MM.1S (cell line): ENCODE measurements at regions not wholly inside any gene's neighbourhood (a gene's known extent, or its start where the extent isn't known, plus 50 kb on each side); places are given as distances from the start of the nearest gene placed in this dataset.
"Not testable (repeated sequence)": the region's sequence is repeated elsewhere in the genome, so short reads cannot be mapped to it uniquely, and the experiment has no call there.

Experiments used
- DNase-seq: peaks from one replicate; pipeline ENCODE4 v3.0.0-alpha.2; 2015
- H2AFZ ChIP-seq: fragments of 300-600 bp; sonication (generic); 2 replicates; pipeline ENCODE4 v1.6.0; 2016; ENCODE audit warnings: antibody characterized with exemption, low read length
- H3F3A ChIP-seq: fragments of 300-600 bp; sonication (generic); 2 replicates; pipeline ENCODE4 v1.6.1; 2016; ENCODE audit warnings: mild to moderate bottlenecking, antibody characterized with exemption, low read length, moderate library complexity, mixed read lengths; ENCODE audit not compliant: insufficient read depth
- H3K27ac ChIP-seq: fragments of 300-600 bp; sonication (generic); 2 replicates; pipeline ENCODE4 v1.5.1; 2016; ENCODE audit warnings: mild to moderate bottlenecking, low read length
- H3K27me3 ChIP-seq: fragments of 300-600 bp; sonication (generic); replicated peaks from 2 replicates; pipeline ENCODE4 v1.6.0; 2016; ENCODE audit warnings: low read length; ENCODE audit not compliant: insufficient read depth
- H3K36me3 ChIP-seq: fragments of 300-600 bp; sonication (generic); replicated peaks from 2 replicates; pipeline ENCODE4 v1.6.1; 2016; ENCODE audit warnings: mild to moderate bottlenecking, low read length, mixed read lengths; ENCODE audit not compliant: insufficient read depth
- H3K4me1 ChIP-seq: fragments of 300-600 bp; sonication (generic); 2 replicates; pipeline ENCODE4 v1.6.1; 2016; ENCODE audit warnings: low read length, mixed read lengths
- H3K4me2 ChIP-seq: fragments of 300-600 bp; sonication (generic); 2 replicates; pipeline ENCODE4 v1.6.0; 2016; ENCODE audit warnings: low read depth, low read length
- H3K4me3 ChIP-seq: fragments of 300-600 bp; sonication (generic); 2 replicates; pipeline ENCODE4 v1.5.1; 2016; ENCODE audit warnings: low read length, mixed read lengths
- H3K79me2 ChIP-seq: fragments of 300-600 bp; sonication (generic); 2 replicates; pipeline ENCODE4 v1.6.1; 2016; ENCODE audit warnings: mixed run types, low read length, mixed read lengths
- H3K9ac ChIP-seq: fragments of 300-600 bp; sonication (generic); 2 replicates; pipeline ENCODE4 v1.6.1; 2016; ENCODE audit warnings: low read length, mixed read lengths
- H3K9me2 ChIP-seq: fragments of 300-600 bp; sonication (generic); replicated peaks from 2 replicates; pipeline ENCODE4 v1.6.1; 2016; ENCODE audit warnings: mild to moderate bottlenecking, low read length, mixed read lengths; ENCODE audit not compliant: insufficient read depth
- H3K9me3 ChIP-seq: fragments of 300-600 bp; sonication (generic); replicated peaks from 2 replicates; pipeline ENCODE4 v1.6.1; 2016; ENCODE audit warnings: mild to moderate bottlenecking, low read length, mixed read lengths; ENCODE audit not compliant: insufficient read depth
- H4K20me1 ChIP-seq: fragments of 300-600 bp; sonication (generic); 2 replicates; pipeline ENCODE4 v1.6.1; 2016; ENCODE audit warnings: mild to moderate bottlenecking, low read length, moderate library complexity, mixed read lengths; ENCODE audit not compliant: insufficient read depth
- CTCF ChIP-seq: fragments of 300-600 bp; sonication (generic); IDR thresholded peaks from 2 replicates; pipeline ENCODE4 v1.5.1; 2016; ENCODE audit warnings: antibody characterized with exemption, low read length, mixed read lengths
- EZH2 ChIP-seq: fragments of 300-600 bp; sonication (generic); optimal IDR thresholded peaks from 2 replicates; pipeline ENCODE3; 2017; ENCODE audit warnings: low read depth, mild to moderate bottlenecking, antibody characterized with exemption, low read length, mixed read lengths
- EZH2phosphoT487 ChIP-seq: fragments of 300-600 bp; sonication (generic); IDR thresholded peaks from 2 replicates; pipeline ENCODE4 v1.6.1; 2018; ENCODE audit warnings: antibody characterized with exemption, low read length

- Histone ChIP-seq H3K79me2 (no peaks in the 10 kb centered on the region), H2AFZ (no peak overlapping the region), H3K9me2 (no peaks in the 10 kb centered on the region), H3K36me3 (no peaks in the 10 kb centered on the region), H3K27ac (no peak overlapping the region), H3K9ac (no peak overlapping the region), H3F3A (no peaks in the 10 kb centered on the region), H3K9me3 (no peaks in the 10 kb centered on the region), H4K20me1 (no peaks in the 10 kb centered on the region), H3K27me3 (no peaks in the 10 kb centered on the region), H3K4me1 (no peaks in the 10 kb centered on the region), H3K4me3 (no peak overlapping the region), H3K4me2 (no peak overlapping the region)
- TF ChIP-seq CTCF: no peak
- no peak for TF ChIP-seq EZH2
- no peak for TF ChIP-seq EZH2phosphoT487
- no peak for DNase-seq
Observed at GRCh38 chr11:116033931-116034553, 529.8 kb upstream of the CADM1 start.

GRCh38 chr11:116030697-116031331 is 526.6 kb upstream of the CADM1 start:
- Histone ChIP-seq H3K36me3 (no peaks in the 10 kb centered on the region), H2AFZ (no peak overlapping the region), H3K4me3 (no peak overlapping the region), H3K27me3 (no peaks in the 10 kb centered on the region), H4K20me1 (no peaks in the 10 kb centered on the region), H3K4me1 (no peaks in the 10 kb centered on the region), H3F3A (no peaks in the 10 kb centered on the region), H3K9ac (no peak overlapping the region), H3K4me2 (no peak overlapping the region), H3K27ac (no peak overlapping the region), H3K79me2 (no peaks in the 10 kb centered on the region), H3K9me3 (no peaks in the 10 kb centered on the region), H3K9me2 (no peaks in the 10 kb centered on the region)
- TF ChIP-seq EZH2: no peak
- no peak for TF ChIP-seq CTCF
- TF ChIP-seq EZH2phosphoT487: no peak
- no peak for DNase-seq

- not testable (repeated sequence) for H2AFZ ChIP-seq, H3K4me3 ChIP-seq, H3K4me2 ChIP-seq, H3K9me3 ChIP-seq, H3K9ac ChIP-seq, H3F3A ChIP-seq, H3K79me2 ChIP-seq, H3K36me3 ChIP-seq, H3K27me3 ChIP-seq, H4K20me1 ChIP-seq, DNase-seq, H3K4me1 ChIP-seq, H3K9me2 ChIP-seq, H3K27ac ChIP-seq
Observed at GRCh38 chr11:116028506-116028905, 524.3 kb upstream of the CADM1 start.

GRCh38 chr11:115999437-115999836 is 495.2 kb upstream of the CADM1 start:
- Histone ChIP-seq H3K36me3 (no peaks in the 10 kb centered on the region), H3K79me2 (no peaks in the 10 kb centered on the region), H4K20me1 (no peaks in the 10 kb centered on the region), H3K9me2 (no peaks in the 10 kb centered on the region), H3K9me3 (no peaks in the 10 kb centered on the region), H3K4me2 (no peak overlapping the region), H3K4me3 (no peak overlapping the region), H3K9ac (no peak overlapping the region), H3F3A (peaks cover 12% of the 10 kb centered on the region), H3K27ac (no peak overlapping the region), H3K27me3 (no peaks in the 10 kb centered on the region), H3K4me1 (peaks cover 21% of the 10 kb centered on the region), H2AFZ (no peak overlapping the region)
- TF ChIP-seq EZH2phosphoT487 (no peak), CTCF (no peak), EZH2 (no peak)
- no peak for DNase-seq
